Activated CD4-positive, alpha-beta T cell treated with anti-CD3 and anti-CD28 coated beads for 48 hours (primary cell): ENCODE measurements at regions not wholly inside any gene's neighbourhood (a gene's known extent, or its start where the extent isn't known, plus 50 kb on each side); places are given as distances from the start of the nearest gene placed in this dataset.

Experiments
- DNase-seq: peaks from one replicate; pipeline ENCODE4 v3.0.0-alpha.2; 2020

GRCh38 chrX:40449396-40449795 lies 131.4 kb upstream of the ATP6AP2 start:
- no peak for DNase-seq

- DNase-seq: no peak
Observed at GRCh38 chrX:40448793-40449192, 132.0 kb upstream of the ATP6AP2 start.

DNA sequence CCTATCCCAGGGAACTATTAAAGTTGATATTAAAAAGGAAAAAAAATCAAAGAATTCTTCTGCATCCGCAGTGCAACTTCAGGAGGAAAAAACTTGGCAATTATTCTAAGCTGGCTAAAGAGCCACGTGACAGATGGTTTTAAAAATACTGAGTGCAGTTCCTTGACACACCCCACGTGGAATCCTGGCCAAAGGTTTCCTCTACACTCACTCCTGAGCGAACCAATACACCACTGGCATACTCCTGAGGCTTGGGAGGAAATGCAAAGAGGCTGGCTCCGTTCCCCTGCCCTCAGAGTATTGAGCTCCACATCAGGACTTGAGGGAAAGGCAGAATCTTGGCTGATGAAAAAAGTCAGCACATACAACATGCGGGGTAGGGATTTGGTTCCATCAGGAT lies 133.8 kb upstream of the ATP6AP2 start:
- no peak for DNase-seq

DNA sequence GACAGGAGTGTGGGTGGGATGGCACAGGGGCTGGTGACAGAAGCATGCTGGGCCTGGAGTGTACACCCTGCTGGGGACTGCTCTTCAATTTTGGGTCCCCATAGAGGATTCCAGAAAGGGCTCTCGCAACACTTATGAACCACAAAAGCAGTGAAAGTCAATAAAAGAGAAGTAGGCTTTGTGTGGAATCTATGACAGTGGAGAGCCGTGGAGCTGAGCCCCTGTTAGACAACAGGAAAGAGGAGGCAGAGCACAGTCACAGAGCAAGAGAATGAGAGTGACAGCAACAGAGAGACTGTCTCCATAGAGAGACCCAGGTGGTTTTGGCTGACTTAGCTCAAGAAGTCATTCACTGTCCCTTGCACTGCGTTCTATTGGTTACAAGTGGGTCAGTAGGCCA lies 135.1 kb upstream of the ATP6AP2 start:
- DNase-seq: no peak

GRCh38 chrX:40444798-40445496 lies 135.8 kb upstream of the ATP6AP2 start:
- DNase-seq: no peak

DNA sequence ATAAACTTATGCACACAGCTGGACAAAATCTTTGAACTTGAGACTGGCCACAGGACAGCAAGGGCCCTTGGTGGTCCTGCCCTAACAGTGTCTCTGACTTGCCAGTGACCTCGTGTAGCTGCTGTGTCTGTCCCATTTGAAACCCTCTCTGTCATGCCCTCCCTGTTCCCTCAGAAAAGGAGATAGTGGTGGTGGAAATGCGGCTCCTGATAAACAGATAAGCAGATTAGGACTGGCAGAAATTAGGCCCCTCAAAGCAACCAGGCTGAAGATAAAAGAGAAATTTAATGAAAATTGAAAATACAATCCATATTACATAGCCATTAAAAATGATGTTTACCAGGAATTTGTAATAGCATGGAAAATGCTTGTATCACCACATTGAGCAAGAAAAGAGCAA lies 136.6 kb upstream of the ATP6AP2 start:
- no peak for DNase-seq

DNA sequence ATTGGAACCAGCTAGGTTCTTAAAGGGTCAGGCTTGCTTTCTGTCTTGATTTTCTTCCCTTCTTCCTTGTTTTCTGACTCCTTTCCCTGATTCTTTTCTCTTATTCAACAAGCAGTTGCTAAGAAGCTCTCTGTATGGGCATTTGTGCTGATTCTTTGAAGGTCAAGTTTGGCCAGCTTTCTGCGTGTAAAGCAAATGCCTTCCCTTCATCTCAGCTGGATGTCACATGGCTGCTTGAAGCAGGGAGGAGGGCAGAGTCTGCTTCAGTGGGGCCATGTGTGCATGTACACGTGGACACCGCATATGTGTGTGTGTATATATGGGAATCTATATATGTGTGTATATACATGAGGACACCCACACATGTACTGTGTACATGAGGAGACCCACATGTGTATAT lies 139.9 kb upstream of the ATP6AP2 start:
- DNase-seq: no peak

- no peak for DNase-seq
Observed at GRCh38 chrX:40439625-40440532, 140.9 kb upstream of the ATP6AP2 start.

DNA sequence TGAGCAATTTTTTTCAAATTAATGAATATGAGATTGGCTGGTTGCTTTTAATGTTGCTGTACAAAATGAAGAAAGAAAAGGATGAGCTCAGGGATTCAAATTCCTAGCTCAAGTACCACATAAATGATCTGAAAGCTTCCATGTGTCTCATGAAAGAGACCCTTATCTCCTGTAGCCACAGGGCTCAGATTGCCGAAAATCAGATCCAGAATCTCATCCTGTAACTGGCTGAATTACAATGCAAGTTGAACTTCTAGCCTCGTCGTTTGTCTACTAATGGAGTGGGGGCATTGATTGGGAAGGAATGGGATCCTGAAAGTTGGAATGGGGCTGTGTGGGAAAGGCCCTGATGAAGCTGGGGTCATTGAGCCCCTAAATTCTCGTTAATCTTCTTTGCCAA lies 143.4 kb upstream of the ATP6AP2 start:
- no peak for DNase-seq

DNA sequence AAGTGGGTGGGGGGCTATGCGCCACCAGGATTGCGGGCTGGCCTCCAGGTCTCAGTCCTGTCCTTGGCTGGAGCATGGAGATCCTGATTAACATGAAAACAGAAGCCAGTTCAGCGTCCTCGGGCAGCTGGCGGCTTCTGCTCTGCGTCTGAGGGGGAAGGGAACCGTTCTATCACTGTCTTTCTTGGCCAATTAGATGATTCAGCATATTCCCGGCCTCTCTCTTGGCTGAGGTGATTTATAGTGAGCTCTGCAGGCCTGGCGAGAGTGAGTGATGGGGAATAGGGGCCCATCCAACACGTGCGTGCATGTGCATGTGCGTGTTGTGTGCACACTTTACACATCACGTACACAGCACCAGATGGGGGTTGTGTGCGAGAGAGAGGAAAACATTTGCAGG lies 145.8 kb upstream of the ATP6AP2 start:
- DNase-seq: no peak

DNA sequence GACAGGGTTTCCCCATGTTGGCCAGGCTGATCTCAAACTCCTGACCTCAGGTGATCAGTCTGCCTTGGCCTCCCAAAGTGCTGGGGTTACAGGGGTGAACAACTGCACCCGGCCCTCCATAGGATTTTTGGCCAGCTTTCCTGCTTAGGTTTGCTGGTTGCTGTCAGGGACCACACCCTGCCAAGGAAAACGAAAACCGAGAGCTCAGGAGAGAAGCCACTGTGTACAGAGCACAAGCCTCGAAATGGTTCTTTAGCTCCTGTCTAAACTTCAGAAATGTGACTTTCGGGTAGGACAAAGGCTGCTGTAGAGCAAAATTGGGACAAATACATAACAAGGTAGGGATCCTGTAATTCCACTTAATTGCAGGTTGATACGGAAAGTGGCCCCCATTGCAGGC lies 146.3 kb upstream of the ATP6AP2 start:
- no peak for DNase-seq

DNA sequence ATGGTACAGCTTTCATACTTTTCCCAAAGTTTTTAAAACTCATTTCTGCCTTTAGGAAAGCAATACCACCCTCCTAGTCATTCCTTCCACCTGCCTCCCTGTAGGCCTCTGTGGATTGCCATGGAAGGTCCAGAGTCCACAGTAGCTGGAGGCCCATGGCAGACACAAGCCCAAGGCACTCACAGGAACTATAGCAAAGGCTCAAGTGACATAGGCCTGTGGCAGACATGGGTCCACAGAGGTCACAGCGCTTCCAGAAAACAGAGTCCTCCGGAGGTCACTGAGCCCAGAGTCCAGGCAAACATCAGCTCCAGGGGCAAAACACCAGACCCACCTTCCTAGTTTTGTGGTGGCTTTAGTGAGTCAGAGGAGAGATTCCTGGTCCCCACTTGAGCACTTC lies 147.6 kb upstream of the ATP6AP2 start:
- no peak for DNase-seq

DNA sequence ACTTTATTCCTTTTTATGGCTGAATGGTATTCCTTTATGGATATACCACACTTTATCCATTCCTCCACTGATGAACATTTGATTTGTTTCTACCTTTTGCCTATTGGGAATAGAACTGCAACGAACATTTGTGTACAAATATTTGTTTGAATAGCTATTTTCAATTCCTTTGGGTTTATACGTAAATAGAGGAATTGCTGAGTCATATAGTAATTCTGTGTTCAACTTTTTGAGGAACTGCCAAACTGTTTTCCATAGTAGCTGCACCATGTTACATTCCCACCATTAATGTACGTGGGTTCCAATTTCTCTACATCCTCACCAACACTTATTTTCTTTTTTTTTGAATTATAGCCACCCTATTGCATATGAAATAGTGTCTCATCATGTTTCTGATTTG lies 156.5 kb upstream of the ATP6AP2 start:
- no peak for DNase-seq

GRCh38 chrX:40423299-40423698 lies 157.5 kb upstream of the ATP6AP2 start:
- no peak for DNase-seq

- no peak for DNase-seq
Observed at GRCh38 chrX:40422021-40422420, 158.7 kb upstream of the ATP6AP2 start.

DNA sequence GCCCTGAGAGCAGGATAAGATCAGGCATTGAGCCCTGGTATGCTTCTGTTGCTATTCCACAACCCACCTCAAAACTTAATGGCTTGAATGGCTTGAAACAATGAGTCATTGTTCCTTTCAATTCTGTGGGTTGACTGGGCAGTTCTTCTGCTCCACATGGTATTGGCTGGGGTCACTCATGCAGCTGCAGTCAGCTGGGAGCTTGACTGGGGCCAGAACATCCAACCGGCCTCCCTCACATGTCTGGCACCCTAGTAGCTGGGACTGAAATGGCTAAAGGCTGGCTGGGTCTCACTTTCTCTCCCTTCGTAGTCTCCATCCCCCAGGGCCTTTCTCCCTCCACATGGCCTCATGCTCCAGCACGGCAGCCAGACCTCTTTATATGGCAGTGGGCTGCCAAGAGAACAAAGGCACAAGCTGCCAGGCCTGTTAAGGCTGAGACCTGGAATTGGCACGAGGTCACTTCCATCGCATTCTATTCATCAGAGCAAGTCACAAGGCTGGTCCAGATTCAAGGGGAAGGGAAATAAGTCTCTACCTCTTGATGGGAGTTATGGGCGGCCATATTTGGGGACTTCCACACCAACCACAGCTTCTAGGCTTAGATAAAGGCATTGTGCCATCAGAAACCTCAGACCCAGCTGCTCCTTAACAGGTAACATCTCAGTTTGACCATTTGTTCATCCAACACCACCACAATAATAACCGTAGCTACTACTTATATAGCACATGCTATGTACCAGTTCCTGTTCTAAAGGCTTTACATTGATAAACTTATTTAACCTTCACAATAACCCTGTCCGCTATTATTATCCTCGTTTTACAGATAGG lies 159.7 kb upstream of the ATP6AP2 start:
- DNase-seq: no peak

GRCh38 chrX:40418813-40419195 lies 162.0 kb upstream of the ATP6AP2 start:
- no peak for DNase-seq

DNA sequence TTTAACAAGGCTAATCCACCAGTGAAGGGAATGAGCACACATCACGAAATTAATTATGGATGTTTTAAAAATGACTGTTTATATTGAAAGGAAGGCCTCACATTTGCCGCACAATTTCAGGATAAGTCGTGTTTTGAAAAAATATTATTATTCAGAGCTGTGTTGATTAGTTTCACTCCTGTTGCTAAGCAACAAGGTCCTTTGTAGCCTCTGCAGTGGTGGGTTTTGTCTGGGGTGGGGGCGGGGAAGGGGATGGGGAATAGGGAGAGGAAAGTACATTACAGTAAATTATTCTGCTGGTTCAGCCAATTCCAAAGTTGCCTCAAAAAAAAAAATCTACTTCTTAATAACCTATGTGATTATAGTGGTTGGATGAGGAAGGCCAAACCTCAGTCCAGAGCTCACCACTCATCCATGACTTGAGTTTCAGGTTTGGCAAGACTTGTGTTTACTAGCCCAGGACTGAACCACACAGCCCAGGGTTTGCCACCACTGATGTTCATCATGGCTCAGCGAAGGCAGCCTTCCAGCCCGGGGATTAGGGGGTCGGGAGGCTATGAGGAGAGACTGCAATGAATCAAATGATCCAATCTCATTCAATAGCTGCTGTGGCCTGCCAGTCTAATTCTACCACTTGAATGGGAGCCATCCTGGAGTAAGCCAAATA lies 162.5 kb upstream of the ATP6AP2 start:
- DNase-seq: no peak

DNA sequence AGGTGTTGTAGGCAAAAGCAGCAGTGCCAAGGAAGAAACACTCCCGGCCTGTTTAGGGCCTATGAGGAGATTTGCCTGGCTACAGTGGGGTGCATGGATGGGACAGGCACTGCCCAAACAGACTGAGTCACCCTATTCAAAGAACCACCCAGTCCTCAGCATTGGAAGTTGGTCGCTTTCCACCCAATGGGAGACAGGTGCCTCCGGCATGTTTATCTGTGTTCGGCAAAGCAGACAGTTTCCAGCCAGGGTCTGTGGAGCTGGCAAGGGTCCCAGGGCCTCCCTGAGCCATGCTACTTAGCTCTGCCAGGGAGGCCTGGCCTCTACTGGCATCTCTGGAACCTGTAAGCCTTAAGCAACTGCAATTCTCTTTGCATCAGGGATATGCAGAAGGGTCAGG lies 165.1 kb upstream of the ATP6AP2 start:
- DNase-seq: no peak

- DNase-seq: no peak
Observed at GRCh38 chrX:40414335-40414734, 166.4 kb upstream of the ATP6AP2 start.

DNA sequence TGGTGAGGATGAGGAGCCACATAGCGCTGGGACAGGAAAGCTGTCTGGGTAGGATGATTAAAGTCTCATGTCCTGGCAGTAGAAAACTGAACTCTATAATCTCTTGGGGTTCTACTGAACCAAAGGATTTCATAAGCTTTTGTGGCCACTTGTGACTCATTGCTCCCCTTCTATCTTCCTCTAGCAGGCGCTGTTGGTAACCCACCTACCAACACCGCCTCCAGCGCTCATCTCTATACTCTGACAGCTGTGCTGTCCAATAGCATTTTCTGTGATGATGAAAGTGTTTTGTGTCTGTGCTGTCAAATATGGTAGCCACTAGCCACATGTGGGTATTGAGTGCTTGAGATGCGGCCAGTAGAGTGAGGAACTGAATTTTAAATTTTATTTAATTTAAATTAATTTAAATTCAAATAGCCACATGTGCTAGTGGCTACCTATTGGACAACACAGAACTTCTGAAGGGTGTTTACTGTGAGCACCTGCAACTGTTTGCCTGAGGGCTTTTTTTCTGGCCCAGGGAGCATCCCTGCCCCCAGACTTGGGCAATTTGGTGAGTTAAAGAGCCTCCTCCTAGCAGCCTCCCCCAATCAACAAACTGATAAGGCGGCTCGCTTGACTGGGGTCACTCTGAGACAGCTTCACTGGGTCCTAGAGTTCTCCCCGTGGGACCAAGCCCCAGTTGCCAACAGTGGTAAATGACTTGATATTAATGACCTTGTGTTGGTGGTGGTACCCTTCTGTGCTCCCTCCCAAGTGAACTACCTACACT lies 169.2 kb upstream of the ATP6AP2 start:
- peak; percentile 3 for DNase-seq

DNA sequence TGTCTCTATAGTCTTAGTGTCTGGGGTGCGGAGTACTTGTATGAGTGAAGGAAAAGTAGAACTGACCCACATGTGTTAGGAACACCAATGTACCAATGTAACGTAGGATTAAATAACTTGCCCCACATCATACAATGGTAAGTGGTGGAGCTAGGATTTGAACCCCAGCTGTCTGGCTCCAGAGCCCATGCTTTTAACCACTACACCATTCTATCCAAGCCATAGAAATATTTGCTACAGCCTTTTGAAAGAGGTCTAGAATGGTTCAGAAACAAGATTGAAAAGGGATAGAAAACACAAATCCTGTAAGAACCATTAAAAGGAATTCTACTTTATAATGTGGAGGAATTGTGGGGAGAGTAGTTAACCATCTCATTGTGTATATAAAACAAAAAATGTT lies 169.9 kb upstream of the ATP6AP2 start:
- no peak for DNase-seq
